Testis (tissue), 2 donors: ENCODE measurements at regions not wholly inside any gene's neighbourhood (a gene's known extent, or its start where the extent isn't known, plus 50 kb on each side); places are given as distances from the start of the nearest gene placed in this dataset.

Source experiments
- POLR2A ChIP-seq: fragments of 450-650 bp; IDR thresholded peaks from one replicate; pipeline ENCODE4 v1.6.1; 2017; ENCODE audit warnings: antibody characterized with exemption, mild to moderate bottlenecking, moderate library complexity
- TF ChIP-seq, protein P1 (sequence below), 3 experiments: fragments of 450-650 bp in 2 of 3; fragments of 200-600 bp in 1 of 3; sonication (generic) in 1 of 3; IDR thresholded peaks; one replicate each; pipeline ENCODE4 v1.5.1; 2016 to 2019; ENCODE audit warnings: antibody characterized with exemption in 3 of 3, mild to moderate bottlenecking in 2 of 3, moderate library complexity in 1 of 3

DNA sequence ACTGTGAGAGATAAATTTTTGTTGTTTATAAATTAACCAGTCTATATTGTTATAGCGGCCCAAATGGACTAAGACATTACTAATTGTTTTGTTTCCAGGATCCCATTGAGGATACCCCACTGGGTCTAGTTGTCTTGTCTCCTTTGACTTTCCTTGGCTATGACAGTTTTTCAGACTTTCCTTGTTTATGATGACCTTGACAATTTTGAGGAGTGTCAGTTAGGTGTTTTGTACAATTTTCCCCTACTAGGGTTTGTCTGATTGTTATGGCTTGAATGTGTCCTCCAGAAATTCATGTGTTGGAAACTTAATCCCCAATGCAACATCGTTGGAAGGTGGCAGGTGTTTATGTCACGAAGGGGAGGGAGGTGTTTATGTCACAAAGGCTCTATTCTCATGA lies 89.6 kb upstream of the PITX2 start:
- TF ChIP-seq POLR2A: no peak
- TF ChIP-seq, protein P1, sequence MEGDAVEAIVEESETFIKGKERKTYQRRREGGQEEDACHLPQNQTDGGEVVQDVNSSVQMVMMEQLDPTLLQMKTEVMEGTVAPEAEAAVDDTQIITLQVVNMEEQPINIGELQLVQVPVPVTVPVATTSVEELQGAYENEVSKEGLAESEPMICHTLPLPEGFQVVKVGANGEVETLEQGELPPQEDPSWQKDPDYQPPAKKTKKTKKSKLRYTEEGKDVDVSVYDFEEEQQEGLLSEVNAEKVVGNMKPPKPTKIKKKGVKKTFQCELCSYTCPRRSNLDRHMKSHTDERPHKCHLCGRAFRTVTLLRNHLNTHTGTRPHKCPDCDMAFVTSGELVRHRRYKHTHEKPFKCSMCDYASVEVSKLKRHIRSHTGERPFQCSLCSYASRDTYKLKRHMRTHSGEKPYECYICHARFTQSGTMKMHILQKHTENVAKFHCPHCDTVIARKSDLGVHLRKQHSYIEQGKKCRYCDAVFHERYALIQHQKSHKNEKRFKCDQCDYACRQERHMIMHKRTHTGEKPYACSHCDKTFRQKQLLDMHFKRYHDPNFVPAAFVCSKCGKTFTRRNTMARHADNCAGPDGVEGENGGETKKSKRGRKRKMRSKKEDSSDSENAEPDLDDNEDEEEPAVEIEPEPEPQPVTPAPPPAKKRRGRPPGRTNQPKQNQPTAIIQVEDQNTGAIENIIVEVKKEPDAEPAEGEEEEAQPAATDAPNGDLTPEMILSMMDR (IDR thresholded peaks at IDR 0.05): no peak
